Non-pigmented ciliary epithelial cell (primary cell): ENCODE measurements at regions not wholly inside any gene's neighbourhood (a gene's known extent, or its start where the extent isn't known, plus 50 kb on each side); places are given as distances from the start of the nearest gene placed in this dataset.

Experiments
- DNase-seq: peaks from one replicate; pipeline ENCODE4 v3.0.0-alpha.2; 2010; ENCODE audit warnings: low read depth

DNA sequence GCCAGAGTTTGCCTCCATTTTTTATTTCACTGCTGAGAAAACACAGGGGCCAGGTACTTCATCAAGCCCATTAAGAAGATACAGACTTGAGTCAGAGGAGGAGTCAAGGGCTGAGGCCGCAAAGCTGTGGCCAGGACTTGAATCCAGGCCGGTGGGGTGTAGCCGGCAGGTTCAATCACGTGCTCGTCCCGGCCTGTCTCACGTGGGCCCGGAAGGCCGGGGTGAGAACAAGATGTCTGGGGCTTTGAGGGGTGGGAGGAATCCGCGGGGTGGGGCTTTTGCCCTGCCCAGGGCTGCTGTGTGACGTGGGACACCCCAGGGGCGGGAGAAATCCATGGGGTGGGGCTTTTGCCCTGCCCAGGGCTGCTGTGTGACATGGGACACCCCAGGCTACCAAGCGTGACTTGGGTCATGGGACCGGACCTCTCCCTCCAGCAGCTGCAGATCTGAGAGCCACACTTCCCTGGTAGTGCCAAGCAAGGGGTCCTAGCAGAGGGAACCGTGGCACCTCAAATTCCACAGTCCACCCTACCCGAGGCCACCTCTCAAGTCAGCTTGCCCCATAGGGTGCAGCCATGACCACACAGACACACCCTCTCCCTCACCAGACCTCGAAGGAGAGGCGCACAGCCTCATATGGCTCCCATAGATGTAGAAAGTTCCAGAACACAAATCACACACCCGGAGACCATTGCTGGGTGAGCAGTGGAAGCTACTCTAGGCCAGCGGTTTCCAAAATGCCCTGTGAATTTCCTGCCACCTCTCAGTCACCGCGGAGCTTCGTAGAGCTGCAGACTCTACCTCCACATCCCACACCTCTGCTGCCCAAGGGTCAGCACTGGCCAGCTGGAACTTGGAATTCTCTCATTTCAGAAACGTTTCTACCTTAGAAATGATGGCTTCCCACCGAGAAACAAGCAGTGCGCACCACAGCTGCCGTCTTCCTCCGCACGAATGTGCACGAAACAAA, 156.1 kb downstream of the DLL1 start:
- DNase-seq: no peak

DNA sequence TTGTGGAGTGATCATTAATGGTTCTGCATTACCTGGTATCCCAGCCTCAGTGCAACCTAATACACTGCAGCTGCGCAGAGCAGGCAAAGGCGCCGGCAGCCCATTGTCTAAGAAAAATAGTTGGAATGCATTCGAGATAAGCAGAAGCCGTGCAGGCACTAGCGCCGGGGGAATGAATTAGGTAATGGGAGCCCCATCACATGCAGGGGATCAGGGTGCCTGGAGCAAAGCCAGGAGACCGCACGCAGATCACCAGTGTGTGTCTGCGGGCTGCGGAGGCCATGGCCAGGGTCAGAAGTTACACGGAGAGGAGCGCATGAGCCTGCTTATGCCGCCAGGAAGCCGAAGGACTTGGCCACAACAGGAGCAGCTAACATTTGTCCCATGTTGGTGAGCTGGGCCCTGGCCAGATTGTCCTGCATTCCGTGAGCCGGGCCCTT, 156.8 kb downstream of the DLL1 start:
- DNase-seq: no peak

DNA sequence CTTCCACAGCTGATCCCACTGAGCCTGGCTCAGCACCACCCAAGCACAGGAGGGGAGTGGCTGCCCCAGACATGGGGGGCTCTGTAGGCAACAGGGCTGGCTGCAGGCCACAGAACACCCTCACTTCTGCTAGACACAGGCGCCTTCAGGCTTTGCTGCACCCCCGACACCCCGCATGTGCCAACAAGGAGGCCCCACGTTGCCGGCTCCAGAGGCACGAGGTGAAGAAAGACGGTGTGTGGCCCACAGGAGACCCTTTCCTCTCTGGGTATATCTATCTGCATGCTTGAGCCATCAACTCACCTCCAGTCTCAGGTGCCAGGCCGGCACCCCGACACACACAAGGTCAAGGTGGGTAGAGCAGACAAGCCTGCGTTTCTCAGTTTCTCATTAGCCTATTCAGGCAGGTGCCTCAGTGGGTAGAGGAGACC, 158.3 kb downstream of the DLL1 start:
- DNase-seq: no peak

DNA sequence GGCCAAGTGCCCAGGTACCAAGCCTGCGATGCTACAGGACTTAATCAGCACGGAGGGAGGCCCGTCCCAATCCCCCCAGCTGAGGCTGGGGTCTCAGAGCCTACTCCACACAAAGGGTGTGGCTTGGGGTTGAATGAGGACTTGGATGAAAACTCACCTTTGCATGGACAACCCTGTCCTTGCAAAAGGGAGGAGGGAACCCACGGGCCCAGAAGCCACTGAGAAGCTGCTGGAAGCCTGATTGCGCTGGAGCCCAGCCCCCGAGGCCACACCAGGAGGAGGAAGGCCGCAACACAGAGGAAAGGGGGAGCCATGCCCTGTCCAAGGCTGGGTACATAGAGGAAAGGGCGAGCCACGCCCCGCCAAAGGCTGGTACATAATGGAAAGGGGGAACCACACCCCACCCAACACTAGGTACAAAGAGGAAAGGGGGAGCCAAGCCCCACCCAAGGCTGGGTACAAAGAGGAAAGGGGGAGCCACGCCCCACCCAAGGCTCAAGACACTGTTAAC, 158.8 kb downstream of the DLL1 start:
- DNase-seq: no peak

DNA sequence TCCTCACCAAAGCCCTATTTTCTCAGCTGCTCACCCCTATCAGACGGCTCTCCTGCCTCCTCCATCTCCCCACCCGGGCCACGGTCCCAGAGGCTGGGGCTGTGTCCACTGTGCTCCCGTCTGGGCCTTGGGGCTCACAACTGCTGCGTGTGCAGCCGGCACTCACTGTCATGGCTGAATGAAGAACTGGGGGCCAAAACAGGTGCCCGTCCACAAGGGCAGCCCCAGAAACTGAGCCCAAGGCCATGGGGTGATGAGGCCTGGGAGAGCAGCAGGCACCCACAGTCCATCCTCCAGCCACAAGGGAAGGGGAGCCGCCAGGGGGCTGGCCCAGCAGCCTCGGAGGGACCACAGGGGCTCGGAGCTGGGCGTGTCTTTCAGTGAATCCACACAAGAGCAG, 159.5 kb downstream of the DLL1 start:
- no peak for DNase-seq

DNA sequence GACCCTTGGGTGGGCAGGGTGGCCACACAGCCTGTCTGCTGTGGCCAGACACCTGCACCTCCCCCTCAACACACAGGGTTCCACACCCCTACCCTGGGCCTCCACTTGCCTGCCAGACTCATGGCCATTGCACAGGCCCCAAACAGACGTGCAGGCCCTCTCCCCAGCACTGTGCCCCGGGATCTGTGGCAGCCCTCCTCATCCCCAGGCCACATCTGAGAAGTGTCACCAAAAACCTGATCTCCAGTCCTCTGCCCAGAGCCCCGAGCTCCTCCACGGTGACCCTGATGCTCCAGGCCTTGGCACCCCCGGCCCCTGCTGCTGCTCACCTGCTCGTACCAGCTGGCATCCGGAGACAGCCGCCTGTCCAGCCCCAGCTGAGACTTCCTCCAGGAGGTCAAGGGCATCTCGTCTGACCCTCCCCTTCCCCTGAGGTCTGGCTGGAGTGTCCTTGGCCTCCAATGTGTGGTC, 160.1 kb downstream of the DLL1 start:
- no peak for DNase-seq

DNA sequence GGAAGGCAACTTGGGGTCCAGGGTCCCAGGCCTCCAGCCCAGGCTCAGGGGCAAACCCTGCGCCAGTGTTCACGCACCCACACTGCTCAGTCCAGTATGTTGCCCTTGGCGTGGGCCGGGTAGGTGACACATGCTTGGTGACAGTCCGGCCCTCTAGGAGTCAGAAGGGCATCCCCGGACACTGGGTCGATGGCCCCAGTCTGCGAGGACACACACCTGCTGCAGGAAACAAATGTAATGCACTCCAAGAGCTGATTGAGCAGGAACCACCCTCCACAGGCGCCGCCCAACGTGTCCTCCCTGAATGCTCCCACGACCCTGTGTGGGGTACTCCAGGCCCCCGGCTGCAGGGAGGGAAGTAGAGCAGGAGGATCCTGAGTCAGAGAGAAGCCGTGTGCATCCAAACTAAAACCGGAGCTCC, 160.7 kb downstream of the DLL1 start:
- DNase-seq: no peak

DNA sequence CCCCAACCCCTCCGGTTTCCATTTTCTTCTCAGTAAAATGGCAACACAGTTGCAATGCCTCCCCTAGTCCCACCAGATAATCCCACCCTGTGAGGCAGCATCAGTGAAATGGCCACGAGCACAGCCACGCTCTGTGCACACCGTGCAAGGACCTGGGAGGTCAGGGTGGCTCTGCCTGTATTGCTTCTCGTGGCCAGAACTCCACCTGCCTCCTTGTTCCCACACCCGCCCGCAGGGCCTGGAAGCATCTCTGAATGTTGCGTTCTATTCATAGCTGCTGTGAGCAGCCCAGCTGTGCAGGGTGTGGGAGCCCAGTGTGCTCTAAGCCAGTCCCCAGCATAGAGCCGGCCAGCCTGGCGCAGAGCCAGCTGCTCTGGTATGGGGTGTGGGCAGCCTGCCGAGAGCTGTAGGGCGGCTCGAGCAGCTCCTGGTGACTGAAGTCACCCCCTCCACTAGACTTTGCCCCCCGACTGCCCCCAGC, 161.1 kb downstream of the DLL1 start:
- no peak for DNase-seq

DNA sequence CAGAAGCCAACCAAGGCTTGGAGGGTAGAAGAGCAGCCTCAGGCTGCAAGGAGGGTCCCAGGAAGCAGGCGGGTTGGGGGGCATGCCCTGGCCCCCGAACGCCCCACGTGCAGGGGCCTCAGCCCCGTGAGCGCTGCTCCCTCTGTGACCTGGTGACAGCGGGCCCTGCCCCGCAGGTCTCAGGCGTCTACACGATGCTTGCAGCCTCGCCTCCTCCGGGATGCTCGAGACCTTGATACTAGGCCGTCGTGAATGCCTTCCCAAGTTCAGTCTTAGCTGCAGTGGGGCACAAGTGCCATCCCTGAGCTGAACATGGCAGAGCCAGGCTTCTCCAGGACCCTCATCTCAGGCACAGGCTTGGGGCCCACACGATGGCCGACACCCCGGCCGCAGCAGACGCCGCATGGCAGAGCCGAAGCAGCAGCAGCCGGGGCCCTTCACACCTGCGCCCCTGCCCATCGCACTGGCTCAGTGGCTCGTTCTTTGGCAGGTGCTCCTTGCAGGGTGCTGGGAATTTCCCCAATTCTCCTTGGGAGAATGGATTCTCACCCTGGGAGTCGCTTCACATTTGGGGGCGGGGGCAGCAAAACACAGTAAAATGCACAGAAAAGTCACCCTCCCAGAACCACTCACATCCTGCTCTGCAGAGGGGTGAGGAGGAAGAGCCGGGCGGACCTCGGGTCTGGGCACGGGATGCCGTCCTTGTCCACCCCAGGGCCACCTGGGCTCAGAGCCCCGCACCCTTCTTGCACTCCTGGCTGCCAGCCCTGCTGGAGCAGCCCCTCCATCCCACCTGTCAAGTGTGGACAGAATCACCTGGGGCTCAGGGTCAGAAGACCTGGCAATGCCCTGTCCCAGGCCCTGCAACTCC, 161.8 kb downstream of the DLL1 start:
- DNase-seq: no peak

DNA sequence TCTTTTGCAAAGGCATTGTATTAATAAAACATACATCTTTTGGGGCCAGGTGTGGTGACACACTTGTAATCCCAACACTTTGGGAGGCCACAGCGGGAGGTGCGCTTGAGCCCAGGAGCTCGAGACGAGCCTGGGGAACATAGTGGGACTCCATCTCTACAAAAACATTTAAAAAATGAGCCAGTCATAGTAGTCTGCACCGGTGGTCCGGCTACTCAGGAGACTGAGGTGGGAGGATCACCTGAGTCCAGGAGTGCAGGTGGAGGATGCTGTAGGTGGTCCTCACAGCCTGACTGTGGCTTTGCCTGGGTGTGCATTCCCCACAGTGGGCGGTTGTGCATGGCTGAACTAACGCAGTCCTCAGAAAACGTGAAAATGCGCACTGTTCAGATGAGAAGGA, 162.5 kb downstream of the DLL1 start:
- no peak for DNase-seq

DNA sequence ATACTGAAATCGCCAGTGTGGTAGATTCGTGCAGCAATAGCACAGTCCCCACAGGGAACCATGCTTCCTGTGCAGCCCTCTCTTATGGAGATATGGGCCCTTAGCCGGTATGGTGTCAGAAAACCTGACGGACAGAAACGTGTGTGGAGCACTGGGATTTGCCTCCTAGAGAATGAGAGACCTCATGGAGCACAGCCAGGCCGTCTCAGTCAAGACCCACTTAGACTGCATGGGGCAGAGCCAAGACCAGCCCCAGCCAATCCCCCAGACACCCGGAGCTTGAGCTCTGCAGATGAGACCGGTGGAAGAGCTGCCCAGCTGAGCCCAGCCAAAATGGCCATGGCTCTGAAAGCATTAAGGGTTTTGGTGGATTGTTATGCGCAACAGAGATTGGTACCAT, 163.7 kb downstream of the DLL1 start:
- no peak for DNase-seq

DNA sequence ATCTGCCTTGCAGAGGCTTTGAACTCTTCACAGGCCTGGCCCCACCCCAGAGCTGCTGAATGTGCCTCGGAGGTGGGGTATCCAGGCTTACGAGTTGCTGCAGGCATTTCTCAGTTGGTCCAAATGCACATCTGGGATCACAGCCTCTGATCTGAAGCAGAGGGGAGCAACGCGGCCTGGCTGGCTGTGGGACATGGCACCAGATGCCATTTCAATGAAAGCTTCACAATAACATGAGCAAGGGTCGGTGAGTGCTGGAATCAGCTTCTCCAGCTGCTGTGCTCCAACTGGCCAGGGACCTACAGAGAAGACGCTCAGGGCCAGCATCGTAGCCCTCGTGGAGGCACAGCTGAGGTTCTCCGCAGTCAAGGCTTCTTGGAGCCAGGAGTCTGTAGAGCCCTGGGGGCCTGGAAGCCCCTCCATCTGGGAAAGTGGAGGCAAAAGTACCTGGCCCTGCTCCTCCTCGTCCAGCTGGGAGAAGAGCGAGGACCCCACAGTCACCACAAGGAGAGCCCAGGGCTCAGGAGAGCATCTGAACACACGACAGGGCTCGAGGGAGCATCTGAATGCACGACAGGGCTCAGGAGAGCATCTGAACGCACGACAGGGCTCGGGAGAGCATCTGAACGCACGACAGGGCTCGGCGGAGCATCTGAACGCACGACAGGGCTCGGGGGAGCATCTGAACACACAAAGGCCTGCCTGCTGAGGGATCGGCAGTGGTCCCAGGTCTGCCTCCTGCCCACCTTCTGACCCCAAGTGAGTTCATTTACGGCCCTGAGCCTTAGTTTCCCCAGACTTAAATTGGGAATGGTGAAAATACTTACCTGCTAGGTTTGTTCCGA, 165.2 kb downstream of the DLL1 start:
- no peak for DNase-seq

DNA sequence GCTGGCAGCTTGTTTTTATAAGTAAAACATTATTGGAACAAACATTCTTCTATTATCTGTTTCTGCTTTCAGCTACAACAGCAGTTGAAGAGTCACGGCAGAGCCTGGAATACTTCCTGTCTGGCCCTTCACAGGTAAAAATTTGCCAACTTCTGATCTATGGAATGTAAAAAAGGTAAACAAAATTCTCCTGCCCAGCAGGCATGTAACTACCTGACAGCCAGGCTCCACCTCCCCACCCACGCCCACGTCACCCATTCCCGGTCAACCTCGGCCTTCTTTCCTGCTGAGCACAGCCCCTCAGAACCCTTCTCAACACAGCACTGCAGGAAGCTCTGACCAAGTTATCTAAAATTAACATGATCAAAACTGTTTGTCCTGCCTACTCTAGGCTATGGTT, 166.0 kb downstream of the DLL1 start:
- no peak for DNase-seq

DNA sequence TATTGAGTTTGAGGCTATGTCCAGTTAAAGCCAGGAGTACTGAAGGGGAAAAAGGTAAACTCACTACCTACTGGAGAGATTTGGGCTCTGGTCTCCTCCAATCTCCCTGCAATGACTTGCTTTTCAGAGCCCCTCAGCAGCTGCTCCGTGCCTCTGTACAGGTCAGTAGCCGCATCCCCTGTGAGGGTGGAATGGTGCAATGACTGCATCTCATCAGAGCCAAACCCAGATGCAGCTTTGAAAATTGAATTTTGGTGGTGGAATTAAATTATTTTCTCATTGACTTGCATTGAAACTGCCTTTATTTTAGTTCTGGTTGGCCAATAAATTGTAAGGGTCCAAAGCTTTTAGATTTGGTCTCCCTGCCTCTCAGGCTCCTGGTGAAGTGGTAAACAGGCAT, 166.7 kb downstream of the DLL1 start:
- no peak for DNase-seq

DNA sequence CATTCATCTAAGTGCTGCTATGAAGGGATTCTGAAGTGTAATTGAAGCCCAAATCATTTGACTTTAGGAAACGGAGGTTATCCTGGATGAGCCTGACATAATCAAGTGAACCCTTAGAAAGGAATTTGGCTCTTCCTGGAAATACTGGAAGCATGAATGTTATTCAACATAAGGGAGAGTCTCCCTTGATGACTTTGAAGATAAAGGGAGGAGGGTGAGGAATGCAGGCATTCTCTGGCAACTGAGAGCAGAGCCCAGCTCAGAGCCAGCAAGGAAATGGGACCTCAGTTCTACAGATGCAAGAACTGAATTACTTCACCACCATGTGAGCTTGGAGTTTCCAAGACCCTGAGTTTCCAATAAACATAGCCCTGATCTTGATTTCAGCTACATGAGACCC, 168.2 kb downstream of the DLL1 start:
- DNase-seq: no peak

DNA sequence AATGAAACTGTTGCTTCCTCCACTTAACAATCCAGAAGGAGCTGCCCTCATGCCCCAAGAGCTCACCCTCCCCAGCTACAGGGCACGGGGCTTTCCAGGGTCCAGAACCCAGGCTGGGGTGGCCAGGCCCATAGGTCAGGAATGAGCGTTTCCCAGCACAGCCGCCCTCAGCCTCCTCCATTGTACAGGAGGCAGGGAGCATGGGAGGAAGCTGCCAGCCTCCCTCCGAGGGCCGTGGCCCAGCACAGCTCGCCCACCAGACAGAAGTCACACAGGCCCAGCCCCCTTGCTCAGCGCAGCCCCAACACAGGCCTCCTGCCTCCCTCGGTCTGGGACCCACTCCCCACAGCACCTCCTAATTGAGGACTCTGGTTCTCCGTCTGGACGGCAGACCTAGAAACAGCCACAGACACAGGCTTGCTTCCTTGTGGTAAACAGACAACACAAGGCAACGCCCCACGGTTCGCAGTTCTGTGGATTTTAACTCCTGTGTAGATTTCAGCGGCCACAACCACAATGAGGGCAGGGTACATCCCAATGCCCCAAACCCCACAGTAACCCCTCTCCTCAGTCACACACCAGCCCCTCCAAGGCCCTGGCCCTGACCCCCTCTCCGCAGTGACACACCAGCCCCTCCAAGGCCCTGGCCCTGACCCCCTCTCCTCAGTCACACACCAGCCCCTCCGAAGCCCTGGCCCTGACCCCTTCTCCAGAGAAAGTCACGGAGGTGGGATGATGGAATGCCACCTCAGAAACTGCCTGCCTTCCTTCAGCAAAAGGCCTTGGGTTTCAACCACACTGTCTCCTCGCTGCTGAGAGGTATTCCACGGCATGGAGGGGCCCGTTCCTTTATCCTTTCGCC, 173.5 kb downstream of the DLL1 start:
- DNase-seq: no peak

DNA sequence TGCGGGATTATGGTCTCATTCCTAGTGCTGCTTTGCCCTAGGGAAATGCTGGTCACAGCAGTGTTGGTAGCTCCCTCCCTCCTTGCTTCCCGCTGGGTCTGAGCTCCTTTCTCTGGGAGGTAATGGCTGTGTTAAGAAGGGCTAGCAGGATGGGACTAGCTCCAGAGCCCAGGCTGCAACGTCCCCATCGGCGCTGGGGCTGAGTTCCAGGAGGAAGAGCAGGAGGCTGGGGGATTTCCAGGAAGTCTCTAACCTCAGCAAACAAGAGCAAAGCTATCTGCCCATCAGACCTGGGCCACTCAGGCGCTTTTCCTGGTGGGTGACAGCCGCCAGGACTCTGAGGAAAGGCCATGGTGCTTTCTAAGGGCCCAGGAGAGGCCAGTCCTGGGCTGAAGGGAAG, 174.2 kb downstream of the DLL1 start:
- DNase-seq: no peak

DNA sequence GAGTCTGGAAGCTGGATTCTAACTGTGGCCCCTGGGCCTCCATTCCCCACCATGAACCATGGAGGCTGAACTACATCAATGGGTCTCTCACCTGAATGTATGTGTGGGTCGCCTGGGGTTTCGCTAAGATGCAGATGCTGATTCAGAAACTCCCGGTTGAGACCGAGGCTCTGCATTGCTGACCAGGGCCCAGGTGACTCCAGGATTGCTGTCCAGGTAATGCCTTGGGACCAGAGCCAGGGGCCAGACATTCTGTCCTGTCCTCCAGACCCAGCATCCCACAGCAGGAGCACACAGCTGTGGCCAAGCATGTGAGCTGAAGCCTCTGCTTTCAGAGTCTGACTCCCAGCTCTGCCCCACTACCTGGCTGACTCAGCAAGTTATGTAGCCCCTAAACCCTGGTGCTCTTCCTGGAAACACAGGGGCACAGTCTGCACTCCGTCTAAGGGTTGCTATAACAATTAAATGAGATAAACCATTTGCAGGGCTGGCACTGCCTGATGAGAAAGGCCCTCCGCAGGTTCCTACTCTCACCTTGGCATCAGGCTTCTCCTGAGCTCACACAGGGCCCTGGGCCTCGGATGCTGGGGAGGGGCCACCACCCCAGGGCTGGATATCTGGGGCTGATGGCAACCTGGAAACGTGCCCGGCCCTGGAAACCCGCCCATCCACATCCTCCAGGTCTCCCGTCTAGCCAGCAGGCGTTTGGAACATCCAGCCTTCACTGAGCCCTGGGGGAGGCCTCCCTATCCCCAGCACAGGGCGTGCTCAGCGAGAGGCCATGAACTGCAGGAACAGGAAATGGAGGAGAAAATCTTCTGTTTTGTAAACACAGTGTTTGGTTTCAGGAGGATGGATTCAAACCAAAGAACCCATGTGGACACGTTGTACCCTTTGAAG, 175.7 kb downstream of the DLL1 start:
- no peak for DNase-seq

DNA sequence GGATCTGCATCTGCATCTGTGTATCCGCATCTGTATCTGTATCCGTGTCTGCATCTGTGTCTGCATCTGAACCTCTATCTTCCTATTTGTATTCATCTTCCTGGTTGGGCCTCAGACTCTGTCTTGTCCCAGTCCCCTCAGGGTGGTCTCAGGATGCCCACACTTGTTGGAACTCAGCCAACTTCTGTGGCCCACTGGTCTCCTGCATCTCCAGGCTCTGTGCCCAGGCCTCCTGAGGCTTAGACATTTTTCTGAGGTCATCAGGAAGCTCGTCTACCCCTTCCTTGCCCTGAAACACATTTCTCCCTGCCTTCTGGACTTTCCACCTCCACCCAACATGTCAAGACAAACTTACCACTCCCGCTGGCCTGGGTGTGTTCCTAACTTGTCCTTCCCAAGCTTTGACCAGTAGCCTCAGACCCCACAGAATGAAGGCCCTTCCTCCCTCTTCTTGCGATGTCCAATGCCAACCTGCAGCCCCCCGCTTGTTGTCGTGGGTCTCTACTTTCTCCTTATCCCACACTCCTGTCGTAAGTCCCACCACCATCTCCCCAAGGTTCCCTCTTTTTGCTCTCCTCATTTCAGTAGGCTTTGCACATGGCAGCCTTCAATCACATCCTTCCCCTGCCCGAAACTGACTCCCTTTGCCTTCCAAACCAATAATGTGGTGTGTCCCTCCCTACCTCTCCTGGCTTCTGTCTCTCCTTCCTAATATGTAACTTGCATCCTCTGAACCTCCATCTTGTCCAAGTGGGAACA, 176.5 kb downstream of the DLL1 start:
- DNase-seq: no peak
